CD14-positive monocyte (primary cell): ENCODE measurements at regions not wholly inside any gene's neighbourhood (a gene's known extent, or its start where the extent isn't known, plus 50 kb on each side); places are given as distances from the start of the nearest gene placed in this dataset.

Experiments
- DNase-seq, 3 donors: peaks; one replicate each; pipeline ENCODE4 v3.0.0-alpha.2; 2011 to 2022
- H2AFZ ChIP-seq: 2 replicates; pipeline ENCODE4 v1.6.0; 2012; ENCODE audit warnings: mild to moderate bottlenecking, low read depth, low read length, inconsistent platforms; ENCODE audit not compliant: insufficient read depth, poor library complexity, severe bottlenecking
- H3K27ac ChIP-seq, 2 donors: 1 replicate in 1 of 2; 2 replicates in 1 of 2; pipeline ENCODE4 v1.5.1; 2012 to 2013; ENCODE audit warnings: low read length in 2 of 2, control low read depth in 1 of 2, inconsistent platforms in 1 of 2, low read depth in 1 of 2, mild to moderate bottlenecking in 1 of 2
- H3K27me3 ChIP-seq, 2 donors: one replicate each; pipeline versions ENCODE4 v1.6.0 to v1.6.1; 2011 to 2013; ENCODE audit warnings: low read length in 2 of 2; ENCODE audit not compliant: control insufficient read depth in 2 of 2, insufficient read depth in 2 of 2
- H3K36me3 ChIP-seq, 2 donors: replicated peaks in 1 of 2; 1 replicate in 1 of 2; 2 replicates in 1 of 2; pipeline versions ENCODE4 v1.5.1 to v1.6.1; 2012 to 2013; ENCODE audit warnings: low read length in 2 of 2, control low read depth in 1 of 2, inconsistent platforms in 1 of 2, mild to moderate bottlenecking in 1 of 2; ENCODE audit not compliant: insufficient read depth in 2 of 2, control insufficient read depth in 1 of 2
- H3K4me1 ChIP-seq, 2 donors: 1 replicate in 1 of 2; 2 replicates in 1 of 2; pipeline versions ENCODE4 v1.5.1 to v1.6.1; 2012 to 2013; ENCODE audit warnings: low read length in 2 of 2, control low read depth in 1 of 2, inconsistent platforms in 1 of 2, mild to moderate bottlenecking in 1 of 2, moderate library complexity in 1 of 2; ENCODE audit not compliant: insufficient read depth in 2 of 2, control insufficient read depth in 1 of 2
- H3K4me2 ChIP-seq: replicated peaks from 2 replicates; pipeline ENCODE3; 2012; ENCODE audit warnings: low read length, moderate library complexity, mild to moderate bottlenecking; ENCODE audit not compliant: poor library complexity, severe bottlenecking; ENCODE audit errors: extremely low read depth
- H3K4me3 ChIP-seq, 3 experiments: fragments of 200-600 bp in 1 of 3; sonication (generic) in 1 of 3; replicated peaks in 1 of 3; 1 replicate in 2 of 3; 2 replicates in 1 of 3; pipeline ENCODE4 v1.5.1; 2011 to 2013; ENCODE audit warnings: low read length in 3 of 3, mild to moderate bottlenecking in 3 of 3, control low read depth in 2 of 3, low read depth in 2 of 3, inconsistent platforms in 1 of 3, moderate library complexity in 1 of 3
- H3K79me2 ChIP-seq: 2 replicates; pipeline ENCODE4 v1.6.0; 2012; ENCODE audit warnings: mild to moderate bottlenecking, control low read depth, inconsistent platforms, low read length, moderate library complexity; ENCODE audit not compliant: insufficient read depth
- H3K9ac ChIP-seq: 2 replicates; pipeline ENCODE4 v1.6.0; 2017; ENCODE audit warnings: low read length, mild to moderate bottlenecking; ENCODE audit not compliant: insufficient read depth, poor library complexity, severe bottlenecking
- H3K9me3 ChIP-seq, 2 donors: replicated peaks in 1 of 2; 1 replicate in 1 of 2; 2 replicates in 1 of 2; pipeline versions ENCODE4 v1.5.1 to v1.6.1; 2012 to 2013; ENCODE audit warnings: low read length in 2 of 2, control low read depth in 1 of 2; ENCODE audit not compliant: control insufficient read depth in 1 of 2, insufficient read depth in 1 of 2
- H4K20me1 ChIP-seq: 2 replicates; pipeline ENCODE4 v1.6.0; 2012; ENCODE audit warnings: mild to moderate bottlenecking, low read length, control low read depth, moderate library complexity; ENCODE audit not compliant: insufficient read depth
- H3K27ac Mint-ChIP-seq, 7 donors: one replicate each; pipeline ENCODE4 v1.8.0; 2020; ENCODE audit warnings: mild to moderate bottlenecking in 7 of 7, mixed read lengths in 7 of 7, moderate library complexity in 6 of 7, inconsistent platforms in 2 of 7
- H3K27me3 Mint-ChIP-seq, 3 donors: one replicate each; pipeline ENCODE4 v1.8.0; 2021 to 2022; ENCODE audit warnings: low read depth in 3 of 3, mild to moderate bottlenecking in 3 of 3, mixed read lengths in 3 of 3, moderate library complexity in 3 of 3, inconsistent platforms in 1 of 3
- H3K36me3 Mint-ChIP-seq, 2 donors: one replicate each; pipeline ENCODE4 v1.8.0; 2020; ENCODE audit warnings: mixed read lengths in 2 of 2, inconsistent platforms in 1 of 2, mild to moderate bottlenecking in 1 of 2
- H3K4me1 Mint-ChIP-seq: one replicate; pipeline ENCODE4 v1.8.0; 2020; ENCODE audit warnings: mild to moderate bottlenecking, mixed read lengths
- H3K4me3 Mint-ChIP-seq, 2 donors: one replicate each; pipeline ENCODE4 v1.8.0; 2020; ENCODE audit warnings: mild to moderate bottlenecking in 2 of 2, mixed read lengths in 2 of 2, moderate library complexity in 1 of 2
- H3K9me3 Mint-ChIP-seq, 7 donors: one replicate each; pipeline ENCODE4 v1.8.0; 2020 to 2022; ENCODE audit warnings: mixed read lengths in 7 of 7, mild to moderate bottlenecking in 6 of 7, moderate library complexity in 6 of 7, inconsistent platforms in 2 of 7
- CTCF ChIP-seq: fragments of 200-600 bp; IDR thresholded peaks from one replicate; pipeline ENCODE4 v1.8.0; 2022; ENCODE audit warnings: antibody characterized with exemption, mild to moderate bottlenecking
- WGBS: methylation state at CpG from one replicate; pipeline ENCODE4 v1.1.5; 2013; ENCODE audit warnings: missing lambda C conversion rate; ENCODE audit not compliant: insufficient coverage; 5-methylcytosine and 5-hydroxymethylcytosine counted together
- intact Hi-C, 2 donors: fragments of 100-400 bp; cut with micrococcal nuclease; formaldehyde crosslinking; loops; one replicate each; pipeline versions ENCODE4 v1.15.0 to v1.15.1; 2023

GRCh38 chr10:64075604-64076003 is 554.4 kb downstream of the REEP3 start:
- no peak overlapping the region for H2AFZ ChIP-seq
- no peak overlapping the region for H3K9ac ChIP-seq
- no peaks in the 10 kb centered on the region for H3K9me3 ChIP-seq
- H3K4me1 ChIP-seq = no peaks in the 10 kb centered on the region
- H3K4me3 ChIP-seq = no peak overlapping the region
- Mint-ChIP-seq H3K9me3 (peaks cover 0 to 5% (median 2%) of the 10 kb centered on the region in 7 donors), H3K27me3 (peaks cover 0 to 2% (median 0%) of the 10 kb centered on the region in 3 donors), H3K4me1 (no peaks in the 10 kb centered on the region), H3K4me3 (no peak overlapping the region), H3K36me3 (no peaks in the 10 kb centered on the region), H3K27ac (no peak overlapping the region)
- no peak overlapping the region for H3K27ac ChIP-seq
- no peak for DNase-seq
- 86% methylated on average over 1 of the region's 2 CpGs for WGBS
- no peak overlapping the region for H3K4me2 ChIP-seq
- intact Hi-C loops = no loop called here
- H3K36me3 ChIP-seq = no peaks in the 10 kb centered on the region
- H3K27me3 ChIP-seq = no peaks in the 10 kb centered on the region
- TF ChIP-seq CTCF = no peak
- no peaks in the 10 kb centered on the region for H4K20me1 ChIP-seq
- no peaks in the 10 kb centered on the region for H3K79me2 ChIP-seq

- H3K4me2 ChIP-seq = no peak overlapping the region
- intact Hi-C loops = no loop called here
- WGBS = 80% methylated on average over 1 of the region's 7 CpGs
Measured at GRCh38 chr10:64076322-64076940, 555.2 kb downstream of the REEP3 start.

More at GRCh38 chr10:64076322-64076940, 555.2 kb downstream of the REEP3 start:
- Mint-ChIP-seq H3K36me3 (no peaks in the 10 kb centered on the region), H3K9me3 (peaks cover 0 to 5% (median 2%) of the 10 kb centered on the region in 7 donors), H3K4me3 (no peak overlapping the region), H3K27me3 (peaks cover 0 to 2% (median 0%) of the 10 kb centered on the region in 3 donors), H3K4me1 (no peaks in the 10 kb centered on the region), H3K27ac (no peak overlapping the region)
- TF ChIP-seq CTCF = no peak
- H3K27me3 ChIP-seq = no peaks in the 10 kb centered on the region
- H3K9ac ChIP-seq = no peak overlapping the region
- no peaks in the 10 kb centered on the region for H3K36me3 ChIP-seq
- DNase-seq = no peak
- H3K9me3 ChIP-seq = no peaks in the 10 kb centered on the region
- H3K79me2 ChIP-seq = no peaks in the 10 kb centered on the region
- H3K27ac ChIP-seq = no peak overlapping the region
- no peak overlapping the region for H2AFZ ChIP-seq
- no peaks in the 10 kb centered on the region for H4K20me1 ChIP-seq
- no peak overlapping the region for H3K4me3 ChIP-seq
- H3K4me1 ChIP-seq = no peaks in the 10 kb centered on the region
